ENCODE measurements at regions not wholly inside any gene's neighbourhood (a gene's known extent, or its start where the extent isn't known, plus 50 kb on each side); places are given as distances from the start of the nearest gene placed in this dataset.
A peak's percentile ranks its signal among the peaks of the same experiment; 100 is the strongest.

- TF ChIP-seq POLR2A (IDR thresholded peaks at IDR 0.05), result no peak
- TF ChIP-seq, protein P1, sequence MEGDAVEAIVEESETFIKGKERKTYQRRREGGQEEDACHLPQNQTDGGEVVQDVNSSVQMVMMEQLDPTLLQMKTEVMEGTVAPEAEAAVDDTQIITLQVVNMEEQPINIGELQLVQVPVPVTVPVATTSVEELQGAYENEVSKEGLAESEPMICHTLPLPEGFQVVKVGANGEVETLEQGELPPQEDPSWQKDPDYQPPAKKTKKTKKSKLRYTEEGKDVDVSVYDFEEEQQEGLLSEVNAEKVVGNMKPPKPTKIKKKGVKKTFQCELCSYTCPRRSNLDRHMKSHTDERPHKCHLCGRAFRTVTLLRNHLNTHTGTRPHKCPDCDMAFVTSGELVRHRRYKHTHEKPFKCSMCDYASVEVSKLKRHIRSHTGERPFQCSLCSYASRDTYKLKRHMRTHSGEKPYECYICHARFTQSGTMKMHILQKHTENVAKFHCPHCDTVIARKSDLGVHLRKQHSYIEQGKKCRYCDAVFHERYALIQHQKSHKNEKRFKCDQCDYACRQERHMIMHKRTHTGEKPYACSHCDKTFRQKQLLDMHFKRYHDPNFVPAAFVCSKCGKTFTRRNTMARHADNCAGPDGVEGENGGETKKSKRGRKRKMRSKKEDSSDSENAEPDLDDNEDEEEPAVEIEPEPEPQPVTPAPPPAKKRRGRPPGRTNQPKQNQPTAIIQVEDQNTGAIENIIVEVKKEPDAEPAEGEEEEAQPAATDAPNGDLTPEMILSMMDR (IDR thresholded peaks at IDR 0.05), result peak in 1 of 3 experiments; percentile 22
Measured at GRCh38 chr1:37308031-37308960, 166.1 kb upstream of the ZC3H12A start.

Measured in testis (tissue), 2 donors.